ENCODE measurements at regions not wholly inside any gene's neighbourhood (a gene's known extent, or its start where the extent isn't known, plus 50 kb on each side); places are given as distances from the start of the nearest gene placed in this dataset.

DNA sequence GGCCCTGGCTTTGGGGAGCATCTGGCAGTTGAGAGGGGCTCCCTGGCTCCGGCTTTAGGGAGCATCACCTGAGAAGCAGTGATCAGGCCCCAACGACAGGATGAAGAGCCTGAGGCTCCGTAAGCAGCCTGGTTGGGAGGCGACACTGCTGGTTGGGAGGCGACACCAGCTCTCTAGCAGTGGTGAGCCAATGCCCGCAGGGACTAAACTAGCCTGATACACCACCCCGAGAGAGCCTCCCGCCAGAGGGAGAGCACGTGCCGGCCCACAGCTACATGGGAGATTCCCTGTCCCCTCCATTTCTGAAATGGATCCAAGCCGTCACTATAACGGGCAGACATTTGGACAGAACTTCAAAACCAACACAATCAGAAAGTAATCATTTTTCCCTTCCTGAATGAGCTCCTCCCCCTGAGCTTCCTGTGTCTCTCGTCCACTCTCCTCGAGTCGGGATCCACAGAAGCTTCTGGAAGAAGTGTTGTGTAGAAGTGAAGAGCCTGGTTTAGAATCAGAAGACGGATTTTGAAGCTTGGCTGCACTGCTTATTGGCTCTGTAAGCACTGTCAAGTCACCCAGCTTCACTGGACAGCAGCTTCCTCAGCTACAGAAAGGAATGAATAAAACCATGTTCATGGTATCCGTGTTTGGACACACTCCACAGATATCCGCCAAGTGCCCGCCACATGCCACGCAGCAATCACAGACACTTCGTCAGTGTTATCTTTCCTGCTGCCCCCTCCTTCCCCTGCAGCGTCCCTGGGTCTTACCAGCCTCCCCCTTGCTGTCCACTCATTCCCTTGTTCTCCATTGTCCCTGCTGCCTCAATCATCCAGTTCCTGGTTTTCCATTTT lies 199.6 kb downstream of the TTLL2 start:
- TF ChIP-seq, protein P1, sequence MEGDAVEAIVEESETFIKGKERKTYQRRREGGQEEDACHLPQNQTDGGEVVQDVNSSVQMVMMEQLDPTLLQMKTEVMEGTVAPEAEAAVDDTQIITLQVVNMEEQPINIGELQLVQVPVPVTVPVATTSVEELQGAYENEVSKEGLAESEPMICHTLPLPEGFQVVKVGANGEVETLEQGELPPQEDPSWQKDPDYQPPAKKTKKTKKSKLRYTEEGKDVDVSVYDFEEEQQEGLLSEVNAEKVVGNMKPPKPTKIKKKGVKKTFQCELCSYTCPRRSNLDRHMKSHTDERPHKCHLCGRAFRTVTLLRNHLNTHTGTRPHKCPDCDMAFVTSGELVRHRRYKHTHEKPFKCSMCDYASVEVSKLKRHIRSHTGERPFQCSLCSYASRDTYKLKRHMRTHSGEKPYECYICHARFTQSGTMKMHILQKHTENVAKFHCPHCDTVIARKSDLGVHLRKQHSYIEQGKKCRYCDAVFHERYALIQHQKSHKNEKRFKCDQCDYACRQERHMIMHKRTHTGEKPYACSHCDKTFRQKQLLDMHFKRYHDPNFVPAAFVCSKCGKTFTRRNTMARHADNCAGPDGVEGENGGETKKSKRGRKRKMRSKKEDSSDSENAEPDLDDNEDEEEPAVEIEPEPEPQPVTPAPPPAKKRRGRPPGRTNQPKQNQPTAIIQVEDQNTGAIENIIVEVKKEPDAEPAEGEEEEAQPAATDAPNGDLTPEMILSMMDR (IDR thresholded peaks at IDR 0.05): no peak
- no peak for TF ChIP-seq POLR2A (IDR thresholded peaks at IDR 0.05)
